GM23248 (cell line): ENCODE measurements at regions not wholly inside any gene's neighbourhood (a gene's known extent, or its start where the extent isn't known, plus 50 kb on each side); places are given as distances from the start of the nearest gene placed in this dataset.
A peak's percentile ranks its signal among the peaks of the same experiment; 100 is the strongest.
"Not testable (repeated sequence)": the region's sequence is repeated elsewhere in the genome, so short reads cannot be mapped to it uniquely, and the experiment has no call there.

Experiments
- DNase-seq: peaks from one replicate; pipeline ENCODE4 v3.0.0-alpha.2; 2015
- H2AFZ ChIP-seq: fragments of 200-600 bp; sonication (generic); 2 replicates; pipeline ENCODE4 v1.6.1; 2016; ENCODE audit warnings: antibody characterized with exemption
- H3F3A ChIP-seq: fragments of 200-600 bp; sonication (generic); 2 replicates; pipeline ENCODE4 v1.6.1; 2016; ENCODE audit warnings: mild to moderate bottlenecking, antibody characterized with exemption, mixed run types; ENCODE audit not compliant: insufficient read depth
- H3K27ac ChIP-seq: fragments of 200-600 bp; sonication (generic); 2 replicates; pipeline ENCODE4 v1.5.1; 2016; ENCODE audit warnings: mild to moderate bottlenecking
- H3K27me3 ChIP-seq: fragments of 200-600 bp; sonication (generic); replicated peaks from 2 replicates; pipeline ENCODE4 v1.6.1; 2016; ENCODE audit warnings: mild to moderate bottlenecking; ENCODE audit not compliant: insufficient read depth
- H3K36me3 ChIP-seq: fragments of 200-600 bp; sonication (generic); 2 replicates; pipeline ENCODE4 v1.6.1; 2016; ENCODE audit warnings: low read depth, mild to moderate bottlenecking
- H3K4me1 ChIP-seq: fragments of 200-600 bp; sonication (generic); 2 replicates; pipeline ENCODE4 v1.6.1; 2016; ENCODE audit warnings: mild to moderate bottlenecking; ENCODE audit not compliant: insufficient read depth
- H3K4me2 ChIP-seq: fragments of 200-600 bp; sonication (generic); one replicate; pipeline ENCODE4 v1.6.1; 2016; ENCODE audit warnings: mild to moderate bottlenecking; ENCODE audit not compliant: unreplicated experiment
- H3K4me3 ChIP-seq: fragments of 200-600 bp; sonication (generic); 2 replicates; pipeline ENCODE4 v1.5.1; 2016; ENCODE audit warnings: mild to moderate bottlenecking
- H3K79me2 ChIP-seq: fragments of 200-600 bp; sonication (generic); 2 replicates; pipeline ENCODE4 v1.6.1; 2016; ENCODE audit warnings: mild to moderate bottlenecking; ENCODE audit not compliant: insufficient read depth
- H3K9ac ChIP-seq: fragments of 200-600 bp; sonication (generic); 2 replicates; pipeline ENCODE4 v1.6.1; 2016; ENCODE audit warnings: mild to moderate bottlenecking
- H3K9me2 ChIP-seq: fragments of 200-600 bp; sonication (generic); 2 replicates; pipeline ENCODE4 v1.6.1; 2016; ENCODE audit warnings: mixed run types, mild to moderate bottlenecking, moderate library complexity; ENCODE audit not compliant: insufficient read depth
- H3K9me3 ChIP-seq: fragments of 200-600 bp; sonication (generic); one replicate; pipeline ENCODE4 v1.6.1; 2017; ENCODE audit warnings: low read depth
- H4K20me1 ChIP-seq: fragments of 200-600 bp; sonication (generic); 2 replicates; pipeline ENCODE4 v1.6.0; 2016; ENCODE audit not compliant: insufficient read depth
- WGBS, 2 experiments: methylation state at CpG; one replicate each; pipeline ENCODE4 v1.1.6; 2015 to 2017; ENCODE audit warnings: low lambda C conversion rate in 2 of 2, low coverage in 1 of 2; ENCODE audit errors: missing lambda C conversion rate in 2 of 2; 5-methylcytosine and 5-hydroxymethylcytosine counted together
- in situ Hi-C: fragments of 300-500 bp; cut with MboI; formaldehyde crosslinking; loops from 2 replicates; pipeline ENCODE4 v1.15.0; 2020

- DNase-seq, H3K27ac ChIP-seq, H3F3A ChIP-seq, H3K36me3 ChIP-seq, H3K9ac ChIP-seq, H3K9me3 ChIP-seq, H3K4me3 ChIP-seq, H3K79me2 ChIP-seq, H3K4me1 ChIP-seq, H3K4me2 ChIP-seq, H4K20me1 ChIP-seq, H3K9me2 ChIP-seq, H3K27me3 ChIP-seq, in situ Hi-C loops, H2AFZ ChIP-seq: not testable (repeated sequence)
- 17 to 22% methylated on average over 13 to 14 of the region's 19 CpGs for WGBS, 2 experiments
Measured at GRCh38 chr9:66266202-66266601, 529.3 kb downstream of the FOXD4L4 start.

GRCh38 chr9:66266856-66267430 lies 530.0 kb downstream of the FOXD4L4 start:
- H4K20me1 ChIP-seq, H3K4me1 ChIP-seq, H2AFZ ChIP-seq, DNase-seq, H3K4me2 ChIP-seq, H3K9me3 ChIP-seq, H3F3A ChIP-seq, H3K9me2 ChIP-seq, in situ Hi-C loops, H3K4me3 ChIP-seq, H3K27ac ChIP-seq, H3K36me3 ChIP-seq, H3K27me3 ChIP-seq, H3K79me2 ChIP-seq, H3K9ac ChIP-seq: not testable (repeated sequence)
- 18% methylated on average over 10 to 25 of the region's 31 CpGs for WGBS, 2 experiments

GRCh38 chr9:66267684-66268083 lies 530.7 kb downstream of the FOXD4L4 start:
- in situ Hi-C loops, H3K9ac ChIP-seq, H3K79me2 ChIP-seq, H3K4me1 ChIP-seq, H3K9me2 ChIP-seq, H3K9me3 ChIP-seq, H4K20me1 ChIP-seq, H3F3A ChIP-seq, H3K36me3 ChIP-seq, H3K27me3 ChIP-seq, H3K27ac ChIP-seq: not testable (repeated sequence)
- Histone ChIP-seq H3K4me3 (peak overlapping the region; percentile 55; the same call in 1 of the 2 replicates), H3K4me2 (peak overlapping the region; percentile 76), H2AFZ (0 out of 2 replicates have a peak overlapping the region, but pooled peaks have one; percentile 56)
- peak; percentile 29 for DNase-seq
- 18 to 42% methylated on average over 11 to 14 of the region's 22 CpGs for WGBS, 2 experiments

- H2AFZ ChIP-seq, H4K20me1 ChIP-seq, H3K9me3 ChIP-seq, H3K36me3 ChIP-seq, H3K4me1 ChIP-seq, H3K27ac ChIP-seq, H3K27me3 ChIP-seq, H3K79me2 ChIP-seq, in situ Hi-C loops, DNase-seq, H3F3A ChIP-seq, H3K9ac ChIP-seq, H3K9me2 ChIP-seq: not testable (repeated sequence)
- 49 to 69% methylated on average over 7 to 15 of the region's 26 CpGs for WGBS, 2 experiments
- Histone ChIP-seq H3K4me3 (0 out of 2 replicates have a peak overlapping the region, but pooled peaks have one; percentile 45), H3K4me2 (peak overlapping the region; percentile 57)
Measured at GRCh38 chr9:66269024-66269423, 532.1 kb downstream of the FOXD4L4 start.

- H3K79me2 ChIP-seq, H3K36me3 ChIP-seq, DNase-seq, H3K9me3 ChIP-seq, H3F3A ChIP-seq, in situ Hi-C loops, H3K27me3 ChIP-seq, H3K9me2 ChIP-seq, H3K4me1 ChIP-seq, H4K20me1 ChIP-seq: not testable (repeated sequence)
- peak overlapping the region; percentile 96 for H2AFZ ChIP-seq
- H3K4me2 ChIP-seq, result peak overlapping the region; percentile 65
- WGBS, 2 experiments, result 1 to 4% methylated on average over 13 to 37 of the region's 42 CpGs
- H3K4me3 ChIP-seq, result peak overlapping the region; percentile 80
- peak overlapping the region; percentile 88 for H3K27ac ChIP-seq
- H3K9ac ChIP-seq, result peak overlapping the region; percentile 94
Measured at GRCh38 chr9:66269783-66270182, 532.8 kb downstream of the FOXD4L4 start.

- in situ Hi-C loops, H4K20me1 ChIP-seq, H3K4me1 ChIP-seq, H3K27me3 ChIP-seq, H3K79me2 ChIP-seq, H3F3A ChIP-seq, H3K4me3 ChIP-seq, H3K9me2 ChIP-seq, H2AFZ ChIP-seq, DNase-seq, H3K36me3 ChIP-seq, H3K9me3 ChIP-seq, H3K9ac ChIP-seq, H3K4me2 ChIP-seq: not testable (repeated sequence)
- peak overlapping the region; percentile 62 for H3K27ac ChIP-seq
- WGBS, 2 experiments, result 23 to 48% methylated on average over 4 of the region's 5 CpGs
Measured at GRCh38 chr9:66278809-66279208, 541.9 kb downstream of the FOXD4L4 start.
